ENCODE measurements at regions not wholly inside any gene's neighbourhood (a gene's known extent, or its start where the extent isn't known, plus 50 kb on each side); places are given as distances from the start of the nearest gene placed in this dataset.

- TF ChIP-seq POLR2A (IDR thresholded peaks at IDR 0.05), result no peak
- no peak for TF ChIP-seq CTCF (IDR thresholded peaks at IDR 0.05)
Measured at GRCh38 chr3:83868909-83869567, 1089.8 kb upstream of the CADM2 start.

Measured in testis (tissue), 2 donors.